ENCODE measurements at regions not wholly inside any gene's neighbourhood (a gene's known extent, or its start where the extent isn't known, plus 50 kb on each side); places are given as distances from the start of the nearest gene placed in this dataset.

- TF ChIP-seq REST (IDR thresholded peaks at IDR 0.05; ENCODE audit: insufficient read depth in 1 of 2, low read depth in 2 of 2, low read length in 2 of 2) (no peak), POLR2AphosphoS5 (IDR thresholded peaks at IDR 0.05; ENCODE audit: low read depth, low read length) (no peak), TAF1 (IDR thresholded peaks at IDR 0.05; ENCODE audit: borderline replicate concordance, insufficient read depth, low read length) (no peak), SIN3A (IDR thresholded peaks at IDR 0.05; ENCODE audit: borderline replicate concordance, insufficient read depth, low read length) (no peak), FOXP2 (optimal IDR thresholded peaks at IDR 0.05; ENCODE audit: borderline replicate concordance, extremely low read depth, extremely low read length, insufficient read depth) (no peak)
Observed at GRCh38 chr18:37846996-37847395, 281.4 kb upstream of the CELF4 start.

All from PFSK-1 (cell line).